ENCODE measurements at regions not wholly inside any gene's neighbourhood (a gene's known extent, or its start where the extent isn't known, plus 50 kb on each side); places are given as distances from the start of the nearest gene placed in this dataset.
"Not testable (repeated sequence)": the region's sequence is repeated elsewhere in the genome, so short reads cannot be mapped to it uniquely, and the experiment has no call there.

GRCh38 chr7:13800694-13801448 lies 188.6 kb downstream of the ETV1 start:
- in situ Hi-C loops (cut with HindIII; ENCODE audit: low sequenced_read_pairs) = no loop called here

DNA sequence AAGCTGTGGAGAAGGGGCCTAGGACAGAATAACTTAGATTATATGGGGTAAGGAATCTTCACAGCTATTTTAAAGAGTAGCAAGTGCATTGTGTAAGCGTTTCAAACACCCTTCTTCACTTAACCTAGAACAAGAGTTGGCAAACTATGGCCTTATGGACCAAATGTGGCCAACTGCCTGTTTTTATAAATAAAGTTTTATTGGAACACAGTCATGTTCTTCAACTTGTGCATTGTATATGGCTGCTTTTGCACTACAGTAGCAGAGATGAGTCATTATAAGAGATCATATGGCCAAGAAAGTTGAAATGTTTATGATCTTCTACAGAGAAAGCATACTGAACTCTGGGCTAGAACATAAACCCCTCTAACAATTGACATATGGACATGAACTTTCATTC lies 187.8 kb downstream of the ETV1 start:
- in situ Hi-C loops (cut with HindIII; ENCODE audit: low sequenced_read_pairs) = no loop called here

DNA sequence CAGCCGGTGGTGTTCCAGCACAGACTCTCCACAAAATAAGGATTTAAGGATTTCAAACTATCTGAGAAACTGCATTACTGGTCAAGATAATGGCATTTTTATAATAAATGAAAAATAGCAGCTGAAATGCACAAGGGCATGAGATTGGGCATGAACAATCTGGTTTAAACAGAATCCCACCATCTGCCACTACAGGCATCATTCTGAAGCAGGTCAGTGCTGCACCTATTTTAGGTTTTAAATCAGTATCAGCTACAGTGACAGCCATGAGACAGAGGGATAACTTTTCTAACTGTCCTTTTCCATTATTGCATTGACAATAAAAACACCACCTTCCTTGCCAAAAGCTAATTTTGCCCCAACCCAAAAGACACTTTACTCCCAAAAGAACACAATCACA lies 186.8 kb downstream of the ETV1 start:
- in situ Hi-C loops (cut with HindIII; ENCODE audit: low sequenced_read_pairs) = no loop called here

GRCh38 chr7:13803134-13803533 lies 186.3 kb downstream of the ETV1 start:
- in situ Hi-C loops (cut with HindIII; ENCODE audit: low sequenced_read_pairs) = no loop called here

GRCh38 chr7:13806089-13806867 lies 183.2 kb downstream of the ETV1 start:
- in situ Hi-C loops (cut with HindIII; ENCODE audit: low sequenced_read_pairs) = not testable (repeated sequence)

DNA sequence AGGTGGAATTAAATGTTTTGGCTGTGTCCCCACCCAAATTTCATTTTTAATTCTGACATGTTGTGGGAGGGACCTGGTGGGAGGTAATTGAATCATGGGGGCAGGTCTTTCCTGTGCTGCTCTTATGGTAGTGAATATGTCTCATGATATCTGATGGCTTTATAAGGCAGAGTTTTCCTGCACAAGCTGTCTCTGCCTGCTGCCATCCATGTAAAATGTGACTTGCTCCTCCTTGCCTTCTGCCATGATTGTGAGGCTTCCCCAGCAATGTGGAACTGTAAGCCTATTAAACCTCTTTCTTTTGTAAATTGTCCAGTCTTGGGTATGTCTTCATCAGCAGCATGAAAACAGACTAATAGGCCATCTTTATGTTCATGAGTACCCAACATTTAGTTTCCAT lies 172.2 kb downstream of the ETV1 start:
- in situ Hi-C loops (cut with HindIII; ENCODE audit: low sequenced_read_pairs) = not testable (repeated sequence)

GRCh38 chr7:13821152-13821787 lies 168.2 kb downstream of the ETV1 start:
- in situ Hi-C loops (cut with HindIII; ENCODE audit: low sequenced_read_pairs) = no loop called here

GRCh38 chr7:13822678-13823077 lies 166.8 kb downstream of the ETV1 start:
- in situ Hi-C loops (cut with HindIII; ENCODE audit: low sequenced_read_pairs) = no loop called here

GRCh38 chr7:13826752-13827151 lies 162.7 kb downstream of the ETV1 start:
- in situ Hi-C loops (cut with HindIII; ENCODE audit: low sequenced_read_pairs) = no loop called here

DNA sequence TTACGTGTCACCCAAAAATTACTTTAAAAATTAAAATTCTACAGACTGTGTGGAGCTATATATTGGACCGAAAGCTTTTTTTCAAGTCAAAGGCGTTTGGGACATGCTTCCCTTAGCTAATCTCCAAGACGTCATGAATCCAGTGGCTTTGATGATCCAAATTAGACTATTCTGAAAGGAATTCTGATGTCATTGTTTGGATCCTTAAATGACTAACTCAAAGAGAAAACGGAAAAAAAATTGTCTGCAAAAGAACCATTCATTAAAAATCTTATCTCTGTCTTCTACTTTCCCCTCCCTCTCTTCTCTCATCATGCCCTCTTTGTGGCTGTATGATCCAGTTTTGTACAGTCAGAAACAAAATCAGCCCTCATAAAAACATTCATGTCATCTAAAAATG lies 161.8 kb downstream of the ETV1 start:
- in situ Hi-C loops (cut with HindIII; ENCODE audit: low sequenced_read_pairs) = no loop called here

GRCh38 chr7:13829231-13829630 lies 160.2 kb downstream of the ETV1 start:
- in situ Hi-C loops (cut with HindIII; ENCODE audit: low sequenced_read_pairs) = no loop called here

DNA sequence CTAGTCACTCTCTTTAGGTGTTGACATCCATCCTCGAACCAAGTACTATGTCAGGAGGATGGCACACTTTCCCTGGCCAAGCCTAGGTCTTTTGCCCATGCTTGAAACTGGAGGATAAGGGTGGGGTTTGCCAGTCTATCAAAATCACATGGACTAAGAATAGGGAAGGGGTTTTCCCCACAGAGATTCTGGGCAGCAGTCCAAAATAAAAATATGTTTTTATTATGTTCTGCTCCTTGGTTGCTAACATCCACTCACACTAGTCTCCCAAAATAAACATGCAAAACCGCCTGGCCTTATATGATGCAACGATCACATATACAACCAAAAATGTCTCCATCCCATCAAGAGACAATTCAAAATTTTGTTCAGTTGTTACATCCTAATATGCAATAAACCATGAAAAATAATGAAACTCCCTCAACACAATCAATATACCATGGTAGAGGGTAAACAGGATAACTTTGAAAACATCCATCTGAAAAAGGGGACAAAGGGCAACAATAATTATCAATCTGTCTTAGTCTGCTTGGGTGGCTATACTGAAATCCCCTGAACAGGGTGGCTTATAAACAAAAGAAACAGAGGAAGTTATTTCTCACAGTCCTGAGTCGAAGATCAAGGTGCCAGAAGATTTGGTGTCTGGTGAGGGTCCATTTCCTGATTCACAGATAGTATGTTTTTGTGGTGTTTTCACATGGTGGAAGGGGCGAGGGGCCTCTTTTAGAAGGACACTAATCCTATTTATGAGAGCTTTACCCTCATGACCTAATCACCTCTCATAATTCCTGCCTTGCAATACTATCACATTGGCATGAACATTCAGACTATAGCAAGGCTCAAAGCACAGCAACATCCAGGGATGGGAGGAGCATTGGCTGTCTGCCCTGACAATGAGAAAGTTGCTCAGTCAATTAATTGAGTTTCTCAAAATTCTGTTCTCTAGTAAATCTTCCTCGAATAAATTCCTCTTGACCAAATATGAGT lies 159.3 kb downstream of the ETV1 start:
- in situ Hi-C loops (cut with HindIII; ENCODE audit: low sequenced_read_pairs) = no loop called here

GRCh38 chr7:13832346-13832745 lies 157.1 kb downstream of the ETV1 start:
- in situ Hi-C loops (cut with HindIII; ENCODE audit: low sequenced_read_pairs) = no loop called here

- in situ Hi-C loops (cut with HindIII; ENCODE audit: low sequenced_read_pairs) = no loop called here
Measured at GRCh38 chr7:13834328-13834761, 155.1 kb downstream of the ETV1 start.

- in situ Hi-C loops (cut with HindIII; ENCODE audit: low sequenced_read_pairs) = no loop called here
Measured at GRCh38 chr7:13835442-13835841, 154.0 kb downstream of the ETV1 start.

DNA sequence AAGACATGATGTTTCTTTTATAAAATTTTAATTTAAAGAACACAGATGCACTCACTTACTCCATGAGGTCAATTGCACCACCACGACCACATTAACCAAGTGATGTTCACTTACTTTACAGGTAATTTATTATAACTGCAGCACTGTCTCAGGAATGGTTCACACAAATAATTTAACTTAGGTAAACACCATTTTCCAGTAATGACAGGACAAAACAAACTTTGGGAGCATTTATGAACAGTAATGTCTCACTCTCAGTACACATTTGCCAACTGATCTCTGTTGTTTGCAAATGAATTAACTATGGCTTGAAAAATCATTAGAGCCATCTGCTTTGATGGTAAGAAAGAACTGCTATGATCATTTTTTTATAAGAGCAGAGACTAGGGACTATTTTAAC lies 150.4 kb downstream of the ETV1 start:
- in situ Hi-C loops (cut with HindIII; ENCODE audit: low sequenced_read_pairs) = no loop called here

All from endothelial cell of hepatic sinusoid (primary cell).